ENCODE measurements at regions not wholly inside any gene's neighbourhood (a gene's known extent, or its start where the extent isn't known, plus 50 kb on each side); places are given as distances from the start of the nearest gene placed in this dataset.

DNA sequence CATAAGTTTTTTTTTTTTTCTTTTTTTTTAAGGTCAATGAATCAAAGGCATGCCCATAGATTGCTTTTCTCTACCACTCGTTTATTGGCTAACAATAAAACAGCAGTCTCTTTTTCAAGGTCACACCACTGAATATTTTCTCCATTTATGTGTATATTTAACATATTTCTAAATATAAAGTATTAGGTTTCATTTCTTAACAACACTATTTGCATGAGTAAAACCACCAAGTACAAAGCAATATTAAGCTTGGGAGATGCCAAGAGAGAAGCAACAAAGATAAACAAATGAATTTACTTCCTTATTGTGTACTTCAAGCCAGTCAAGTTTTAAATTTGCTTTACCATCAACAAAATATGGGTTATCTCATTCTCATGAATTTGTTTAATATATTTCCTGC, 708.9 kb upstream of the CCDC179 start:
- Histone ChIP-seq H3K36me3 (no peaks in the 10 kb centered on the region), H3K4me3 (no peak overlapping the region), H3K27ac (no peak overlapping the region), H3K27me3 (no peaks in the 10 kb centered on the region), H3K4me1 (no peaks in the 10 kb centered on the region), H3K9me3 (no peaks in the 10 kb centered on the region)
- TF ChIP-seq POLR2A (IDR thresholded peaks at IDR 0.05), result no peak
- TF ChIP-seq, protein P1, sequence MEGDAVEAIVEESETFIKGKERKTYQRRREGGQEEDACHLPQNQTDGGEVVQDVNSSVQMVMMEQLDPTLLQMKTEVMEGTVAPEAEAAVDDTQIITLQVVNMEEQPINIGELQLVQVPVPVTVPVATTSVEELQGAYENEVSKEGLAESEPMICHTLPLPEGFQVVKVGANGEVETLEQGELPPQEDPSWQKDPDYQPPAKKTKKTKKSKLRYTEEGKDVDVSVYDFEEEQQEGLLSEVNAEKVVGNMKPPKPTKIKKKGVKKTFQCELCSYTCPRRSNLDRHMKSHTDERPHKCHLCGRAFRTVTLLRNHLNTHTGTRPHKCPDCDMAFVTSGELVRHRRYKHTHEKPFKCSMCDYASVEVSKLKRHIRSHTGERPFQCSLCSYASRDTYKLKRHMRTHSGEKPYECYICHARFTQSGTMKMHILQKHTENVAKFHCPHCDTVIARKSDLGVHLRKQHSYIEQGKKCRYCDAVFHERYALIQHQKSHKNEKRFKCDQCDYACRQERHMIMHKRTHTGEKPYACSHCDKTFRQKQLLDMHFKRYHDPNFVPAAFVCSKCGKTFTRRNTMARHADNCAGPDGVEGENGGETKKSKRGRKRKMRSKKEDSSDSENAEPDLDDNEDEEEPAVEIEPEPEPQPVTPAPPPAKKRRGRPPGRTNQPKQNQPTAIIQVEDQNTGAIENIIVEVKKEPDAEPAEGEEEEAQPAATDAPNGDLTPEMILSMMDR (IDR thresholded peaks at IDR 0.05), result no peak
- DNase-seq, result no peak

DNA sequence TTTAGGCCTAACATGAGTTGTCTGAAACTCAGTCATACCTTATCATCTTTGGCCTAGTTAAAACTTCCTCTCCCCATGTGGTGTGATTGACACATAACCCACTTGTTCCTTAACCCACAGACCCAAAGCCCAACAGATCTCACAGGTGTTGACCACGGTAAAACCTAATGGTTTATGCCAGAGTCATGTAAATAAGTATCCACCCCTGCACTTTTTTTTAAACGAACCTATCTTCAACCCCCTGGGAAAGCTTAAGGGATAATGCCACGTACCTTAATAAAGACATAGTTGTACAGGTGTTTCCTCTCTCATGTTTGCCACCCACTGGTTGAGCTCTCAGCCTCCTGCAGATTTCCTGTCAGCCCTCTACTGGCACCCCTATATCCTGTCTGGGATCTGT, 709.3 kb upstream of the CCDC179 start:
- H3K4me3 ChIP-seq, result no peak overlapping the region
- H3K36me3 ChIP-seq, result no peaks in the 10 kb centered on the region
- H3K4me1 ChIP-seq, result no peaks in the 10 kb centered on the region
- TF ChIP-seq POLR2A (IDR thresholded peaks at IDR 0.05), result no peak
- TF ChIP-seq, protein P1 (IDR thresholded peaks at IDR 0.05), result no peak
- no peaks in the 10 kb centered on the region for H3K27me3 ChIP-seq
- no peak overlapping the region for H3K27ac ChIP-seq
- no peak for DNase-seq
- no peaks in the 10 kb centered on the region for H3K9me3 ChIP-seq

- Histone ChIP-seq H3K9me3 (no peaks in the 10 kb centered on the region), H3K27ac (no peak overlapping the region), H3K36me3 (no peaks in the 10 kb centered on the region), H3K27me3 (no peaks in the 10 kb centered on the region), H3K4me1 (no peaks in the 10 kb centered on the region), H3K4me3 (no peak overlapping the region)
- no peak for TF ChIP-seq POLR2A (IDR thresholded peaks at IDR 0.05)
- TF ChIP-seq, protein P1 (IDR thresholded peaks at IDR 0.05), result no peak
- no peak for DNase-seq
Measured at GRCh38 chr11:23570828-23571227, 710.6 kb upstream of the CCDC179 start.

DNA sequence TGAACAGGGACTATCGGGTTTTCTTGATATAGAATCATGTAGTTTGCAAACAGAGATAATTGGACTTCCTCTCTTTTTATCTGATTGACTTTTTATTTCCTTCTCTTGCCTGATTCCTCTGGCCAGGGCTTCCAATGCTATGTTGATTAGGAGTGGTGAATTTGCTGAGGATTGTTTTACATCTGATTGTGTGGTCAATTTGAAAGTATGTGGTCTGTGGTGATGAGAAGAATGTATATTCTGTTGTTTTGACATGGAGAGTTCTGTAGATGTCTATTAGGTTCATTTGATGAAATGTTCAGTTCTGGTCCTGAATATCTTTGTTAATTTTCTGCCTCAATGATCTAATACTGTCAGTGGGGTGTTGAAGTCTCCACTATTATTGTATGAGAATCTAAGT, 713.2 kb upstream of the CCDC179 start:
- Histone ChIP-seq H3K27ac (no peak overlapping the region), H3K4me3 (no peak overlapping the region), H3K4me1 (no peaks in the 10 kb centered on the region), H3K36me3 (no peaks in the 10 kb centered on the region), H3K9me3 (no peaks in the 10 kb centered on the region), H3K27me3 (no peaks in the 10 kb centered on the region)
- DNase-seq, result no peak
- TF ChIP-seq, protein P1 (IDR thresholded peaks at IDR 0.05), result no peak
- TF ChIP-seq POLR2A (IDR thresholded peaks at IDR 0.05), result no peak

- TF ChIP-seq, protein P1 (IDR thresholded peaks at IDR 0.05), result no peak
- TF ChIP-seq POLR2A (IDR thresholded peaks at IDR 0.05), result no peak
- Histone ChIP-seq H3K27ac (no peak overlapping the region), H3K36me3 (no peaks in the 10 kb centered on the region), H3K4me1 (no peaks in the 10 kb centered on the region), H3K9me3 (no peaks in the 10 kb centered on the region), H3K27me3 (no peaks in the 10 kb centered on the region), H3K4me3 (no peak overlapping the region)
- no peak for DNase-seq
Measured at GRCh38 chr11:23574149-23574548, 713.9 kb upstream of the CCDC179 start.

GRCh38 chr11:23577296-23577695, 717.0 kb upstream of the CCDC179 start:
- Histone ChIP-seq H3K4me1 (no peaks in the 10 kb centered on the region), H3K36me3 (no peaks in the 10 kb centered on the region), H3K9me3 (no peaks in the 10 kb centered on the region), H3K27me3 (no peaks in the 10 kb centered on the region), H3K4me3 (no peak overlapping the region), H3K27ac (no peak overlapping the region)
- no peak for DNase-seq
- TF ChIP-seq, protein P1 (IDR thresholded peaks at IDR 0.05), result no peak
